ENCODE measurements at regions not wholly inside any gene's neighbourhood (a gene's known extent, or its start where the extent isn't known, plus 50 kb on each side); places are given as distances from the start of the nearest gene placed in this dataset.

DNA sequence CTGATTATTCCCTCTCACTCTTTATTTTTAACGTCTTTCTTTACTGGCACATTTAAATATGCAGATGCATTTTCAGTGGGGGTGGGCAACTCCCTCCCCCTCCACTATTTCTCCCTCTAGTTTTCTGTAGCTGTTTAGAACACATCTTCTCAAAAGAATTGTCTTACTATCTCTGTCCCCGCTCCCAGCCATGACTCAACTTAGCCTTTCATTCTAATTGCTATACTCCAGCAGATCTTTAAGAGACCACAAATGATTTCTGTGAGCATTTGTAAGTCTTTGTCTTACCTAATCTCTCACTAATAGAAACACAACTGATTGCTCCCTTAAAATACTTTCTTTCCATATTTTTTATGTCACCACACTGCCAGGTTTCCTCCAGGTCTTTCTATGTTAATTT lies 350.9 kb downstream of the SPRY2 start:
- TF ChIP-seq, protein P1, sequence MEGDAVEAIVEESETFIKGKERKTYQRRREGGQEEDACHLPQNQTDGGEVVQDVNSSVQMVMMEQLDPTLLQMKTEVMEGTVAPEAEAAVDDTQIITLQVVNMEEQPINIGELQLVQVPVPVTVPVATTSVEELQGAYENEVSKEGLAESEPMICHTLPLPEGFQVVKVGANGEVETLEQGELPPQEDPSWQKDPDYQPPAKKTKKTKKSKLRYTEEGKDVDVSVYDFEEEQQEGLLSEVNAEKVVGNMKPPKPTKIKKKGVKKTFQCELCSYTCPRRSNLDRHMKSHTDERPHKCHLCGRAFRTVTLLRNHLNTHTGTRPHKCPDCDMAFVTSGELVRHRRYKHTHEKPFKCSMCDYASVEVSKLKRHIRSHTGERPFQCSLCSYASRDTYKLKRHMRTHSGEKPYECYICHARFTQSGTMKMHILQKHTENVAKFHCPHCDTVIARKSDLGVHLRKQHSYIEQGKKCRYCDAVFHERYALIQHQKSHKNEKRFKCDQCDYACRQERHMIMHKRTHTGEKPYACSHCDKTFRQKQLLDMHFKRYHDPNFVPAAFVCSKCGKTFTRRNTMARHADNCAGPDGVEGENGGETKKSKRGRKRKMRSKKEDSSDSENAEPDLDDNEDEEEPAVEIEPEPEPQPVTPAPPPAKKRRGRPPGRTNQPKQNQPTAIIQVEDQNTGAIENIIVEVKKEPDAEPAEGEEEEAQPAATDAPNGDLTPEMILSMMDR (IDR thresholded peaks at IDR 0.05), result no peak
- TF ChIP-seq POLR2A (IDR thresholded peaks at IDR 0.05), result no peak
- no peak for TF ChIP-seq EP300 (IDR thresholded peaks at IDR 0.05)
